WTC11 (cell line): ENCODE measurements at regions not wholly inside any gene's neighbourhood (a gene's known extent, or its start where the extent isn't known, plus 50 kb on each side); places are given as distances from the start of the nearest gene placed in this dataset.

Source experiments
- ATAC-seq: fragments of 200-7000 bp; cut with Tn5 transposase; 2 replicates; pipeline ENCODE4 v1.10.0; 2021; ENCODE audit warnings: mild to moderate bottlenecking, moderate library complexity
- CTCF ChIA-PET: fragments of 300-600 bp; sonication (Branson Sonifier 250); formaldehyde crosslinking; loops from one replicate; lab custom pipeline; 2021; ENCODE audit warnings: antibody characterized with exemption; lab: Charles Lee
- POLR2A ChIA-PET: fragments of 350-600 bp; sonication (Branson Sonifier 250); formaldehyde crosslinking; loops from one replicate; lab custom pipeline; 2021; ENCODE audit warnings: antibody characterized with exemption; lab: Charles Lee
- DNase-seq: peaks from one replicate; pipeline ENCODE4 v3.0.0; 2021; ENCODE audit warnings: low spot score
- H3K27ac Mint-ChIP-seq: 2 replicates; pipeline ENCODE4 v1.8.0; 2021; ENCODE audit warnings: mixed read lengths
- H3K27me3 Mint-ChIP-seq: 2 replicates; pipeline ENCODE4 v1.8.0; 2021; ENCODE audit warnings: low read depth, mild to moderate bottlenecking, moderate library complexity, mixed read lengths
- H3K36me3 Mint-ChIP-seq: 2 replicates; pipeline ENCODE4 v1.8.0; 2021; ENCODE audit warnings: mixed read lengths
- H3K4me1 Mint-ChIP-seq: 2 replicates; pipeline ENCODE4 v1.8.0; 2022; ENCODE audit warnings: mixed read lengths
- H3K4me3 Mint-ChIP-seq: 2 replicates; pipeline ENCODE4 v1.8.0; 2021; ENCODE audit warnings: mild to moderate bottlenecking, moderate library complexity, mixed read lengths
- H3K9me3 Mint-ChIP-seq: 2 replicates; pipeline ENCODE4 v1.8.0; 2021; ENCODE audit warnings: mixed read lengths
- E2F5 ChIP-seq: sonication (generic); formaldehyde crosslinking; IDR thresholded peaks from 2 replicates; pipeline ENCODE4 v1.8.1; 2022; ENCODE audit warnings: mild to moderate bottlenecking, moderate library complexity, missing genetic modification reagents
- FOXK1 ChIP-seq: sonication (generic); formaldehyde crosslinking; IDR thresholded peaks from 2 replicates; pipeline ENCODE4 v1.8.0; 2022; ENCODE audit warnings: mild to moderate bottlenecking, moderate library complexity, missing genetic modification reagents
- NR2C2 ChIP-seq: sonication (generic); formaldehyde crosslinking; IDR thresholded peaks from 2 replicates; pipeline ENCODE4 v1.8.0; 2022; ENCODE audit warnings: mild to moderate bottlenecking, missing genetic modification reagents
- NR3C1 ChIP-seq: sonication (generic); formaldehyde crosslinking; conservative IDR thresholded peaks from 2 replicates; pipeline ENCODE4 v1.8.1; 2023; ENCODE audit warnings: low read depth, mild to moderate bottlenecking, missing genetic modification reagents
- RELA ChIP-seq: sonication (generic); formaldehyde crosslinking; IDR thresholded peaks from 2 replicates; pipeline ENCODE4 v1.8.1; 2022; ENCODE audit warnings: missing genetic modification reagents, mild to moderate bottlenecking, borderline replicate concordance
- SMAD3 ChIP-seq: sonication (generic); formaldehyde crosslinking; IDR thresholded peaks from 2 replicates; pipeline ENCODE4 v1.8.0; 2022; ENCODE audit warnings: missing genetic modification reagents, mild to moderate bottlenecking, borderline replicate concordance
- SOX15 ChIP-seq: fragments of 250-450 bp; sonication (Bioruptor Pico); IDR thresholded peaks from 2 replicates; pipeline ENCODE4 v1.9.0; 2021; ENCODE audit warnings: mild to moderate bottlenecking
- ZBTB43 ChIP-seq: sonication (generic); formaldehyde crosslinking; IDR thresholded peaks from 2 replicates; pipeline ENCODE4 v1.8.1; 2023; ENCODE audit warnings: mild to moderate bottlenecking, missing genetic modification reagents
- ZNF263 ChIP-seq: sonication (generic); formaldehyde crosslinking; IDR thresholded peaks from 2 replicates; pipeline ENCODE4 v1.8.1; 2022; ENCODE audit warnings: low read depth, mild to moderate bottlenecking, moderate library complexity, missing genetic modification reagents
- ZNF281 ChIP-seq: sonication (generic); formaldehyde crosslinking; IDR thresholded peaks from 2 replicates; pipeline ENCODE4 v1.8.0; 2023; ENCODE audit warnings: mild to moderate bottlenecking, missing genetic modification reagents
- ZNF416 ChIP-seq: fragments of 250-450 bp; sonication (Bioruptor Pico); IDR thresholded peaks from 2 replicates; pipeline ENCODE4 v1.9.0; 2021; ENCODE audit warnings: mild to moderate bottlenecking, inconsistent platforms
- TF ChIP-seq, protein P1 (sequence below): sonication (generic); formaldehyde crosslinking; IDR thresholded peaks from 2 replicates; pipeline ENCODE4 v1.8.0; 2023; ENCODE audit warnings: missing genetic modification reagents, mild to moderate bottlenecking, borderline replicate concordance
- TF ChIP-seq, protein P2 (sequence below): sonication (generic); formaldehyde crosslinking; conservative IDR thresholded peaks from 2 replicates; pipeline ENCODE4 v1.8.1; 2022; ENCODE audit warnings: mild to moderate bottlenecking, missing genetic modification reagents
- TF ChIP-seq, protein P3 (sequence below): fragments of 250-450 bp; sonication (Bioruptor Pico); IDR thresholded peaks from 2 replicates; pipeline ENCODE4 v1.9.0; 2021; ENCODE audit warnings: mild to moderate bottlenecking
- TF ChIP-seq, protein P4 (sequence below): sonication (generic); formaldehyde crosslinking; IDR thresholded peaks from 2 replicates; pipeline ENCODE4 v1.8.1; 2023; ENCODE audit warnings: mild to moderate bottlenecking, missing genetic modification reagents, borderline replicate concordance
- TF ChIP-seq, protein P5 (sequence below): fragments of 250-450 bp; sonication (Bioruptor Pico); IDR thresholded peaks from 2 replicates; pipeline ENCODE4 v1.9.0; 2021; ENCODE audit warnings: moderate library complexity, mild to moderate bottlenecking, inconsistent platforms, borderline replicate concordance
- TF ChIP-seq, protein P6 (sequence below): sonication (generic); formaldehyde crosslinking; conservative IDR thresholded peaks from 2 replicates; pipeline ENCODE4 v1.8.1; 2023; ENCODE audit warnings: mild to moderate bottlenecking, low read depth, missing genetic modification reagents, moderate library complexity

DNA sequence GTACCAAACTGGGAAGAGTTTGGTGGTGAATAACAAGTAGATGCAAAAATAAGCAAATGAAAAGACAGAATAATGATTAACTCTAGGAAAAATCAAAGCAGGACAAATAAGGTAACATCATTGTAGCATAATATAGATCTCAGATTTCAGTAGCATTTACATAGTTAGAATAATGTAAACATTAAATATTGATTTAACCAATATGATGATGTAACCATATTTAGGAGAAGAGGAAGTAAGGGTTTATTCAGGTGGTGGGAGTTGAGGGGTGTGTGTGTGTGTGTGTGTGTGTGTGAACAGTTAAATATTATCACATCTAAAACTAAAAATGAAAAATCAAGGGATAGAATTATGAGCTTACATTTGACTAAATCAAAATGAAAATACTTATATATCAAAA, 143.4 kb downstream of the NPR3 start:
- POLR2A ChIA-PET, result no interaction called here
- Mint-ChIP-seq H3K27me3 (peaks cover 18% of the 10 kb centered on the region), H3K4me3 (no peak overlapping the region), H3K4me1 (peaks cover 13% of the 10 kb centered on the region), H3K27ac (no peak overlapping the region), H3K36me3 (peaks cover 19% of the 10 kb centered on the region), H3K9me3 (peaks cover 25% of the 10 kb centered on the region)
- CTCF ChIA-PET, result no interaction called here
- DNase-seq (no peak), ATAC-seq (no peak)
- TF ChIP-seq ZBTB43 (CRISPR knock-in tag) (no peak), ZNF281 (no peak), ZNF416 (no peak), NR3C1 (CRISPR knock-in tag) (no peak), NR2C2 (CRISPR knock-in tag) (no peak), E2F5 (no peak), SMAD3 (CRISPR knock-in tag) (no peak), RELA (CRISPR knock-in tag) (no peak), FOXK1 (CRISPR knock-in tag) (no peak), ZNF263 (no peak), SOX15 (CRISPR knock-in tag) (no peak)
- TF ChIP-seq, protein P1, sequence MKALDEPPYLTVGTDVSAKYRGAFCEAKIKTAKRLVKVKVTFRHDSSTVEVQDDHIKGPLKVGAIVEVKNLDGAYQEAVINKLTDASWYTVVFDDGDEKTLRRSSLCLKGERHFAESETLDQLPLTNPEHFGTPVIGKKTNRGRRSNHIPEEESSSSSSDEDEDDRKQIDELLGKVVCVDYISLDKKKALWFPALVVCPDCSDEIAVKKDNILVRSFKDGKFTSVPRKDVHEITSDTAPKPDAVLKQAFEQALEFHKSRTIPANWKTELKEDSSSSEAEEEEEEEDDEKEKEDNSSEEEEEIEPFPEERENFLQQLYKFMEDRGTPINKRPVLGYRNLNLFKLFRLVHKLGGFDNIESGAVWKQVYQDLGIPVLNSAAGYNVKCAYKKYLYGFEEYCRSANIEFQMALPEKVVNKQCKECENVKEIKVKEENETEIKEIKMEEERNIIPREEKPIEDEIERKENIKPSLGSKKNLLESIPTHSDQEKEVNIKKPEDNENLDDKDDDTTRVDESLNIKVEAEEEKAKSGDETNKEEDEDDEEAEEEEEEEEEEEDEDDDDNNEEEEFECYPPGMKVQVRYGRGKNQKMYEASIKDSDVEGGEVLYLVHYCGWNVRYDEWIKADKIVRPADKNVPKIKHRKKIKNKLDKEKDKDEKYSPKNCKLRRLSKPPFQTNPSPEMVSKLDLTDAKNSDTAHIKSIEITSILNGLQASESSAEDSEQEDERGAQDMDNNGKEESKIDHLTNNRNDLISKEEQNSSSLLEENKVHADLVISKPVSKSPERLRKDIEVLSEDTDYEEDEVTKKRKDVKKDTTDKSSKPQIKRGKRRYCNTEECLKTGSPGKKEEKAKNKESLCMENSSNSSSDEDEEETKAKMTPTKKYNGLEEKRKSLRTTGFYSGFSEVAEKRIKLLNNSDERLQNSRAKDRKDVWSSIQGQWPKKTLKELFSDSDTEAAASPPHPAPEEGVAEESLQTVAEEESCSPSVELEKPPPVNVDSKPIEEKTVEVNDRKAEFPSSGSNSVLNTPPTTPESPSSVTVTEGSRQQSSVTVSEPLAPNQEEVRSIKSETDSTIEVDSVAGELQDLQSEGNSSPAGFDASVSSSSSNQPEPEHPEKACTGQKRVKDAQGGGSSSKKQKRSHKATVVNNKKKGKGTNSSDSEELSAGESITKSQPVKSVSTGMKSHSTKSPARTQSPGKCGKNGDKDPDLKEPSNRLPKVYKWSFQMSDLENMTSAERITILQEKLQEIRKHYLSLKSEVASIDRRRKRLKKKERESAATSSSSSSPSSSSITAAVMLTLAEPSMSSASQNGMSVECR (CRISPR knock-in tag), result no peak
- TF ChIP-seq, protein P2, sequence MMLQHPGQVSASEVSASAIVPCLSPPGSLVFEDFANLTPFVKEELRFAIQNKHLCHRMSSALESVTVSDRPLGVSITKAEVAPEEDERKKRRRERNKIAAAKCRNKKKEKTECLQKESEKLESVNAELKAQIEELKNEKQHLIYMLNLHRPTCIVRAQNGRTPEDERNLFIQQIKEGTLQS (CRISPR knock-in tag), result no peak
- TF ChIP-seq, protein P3, sequence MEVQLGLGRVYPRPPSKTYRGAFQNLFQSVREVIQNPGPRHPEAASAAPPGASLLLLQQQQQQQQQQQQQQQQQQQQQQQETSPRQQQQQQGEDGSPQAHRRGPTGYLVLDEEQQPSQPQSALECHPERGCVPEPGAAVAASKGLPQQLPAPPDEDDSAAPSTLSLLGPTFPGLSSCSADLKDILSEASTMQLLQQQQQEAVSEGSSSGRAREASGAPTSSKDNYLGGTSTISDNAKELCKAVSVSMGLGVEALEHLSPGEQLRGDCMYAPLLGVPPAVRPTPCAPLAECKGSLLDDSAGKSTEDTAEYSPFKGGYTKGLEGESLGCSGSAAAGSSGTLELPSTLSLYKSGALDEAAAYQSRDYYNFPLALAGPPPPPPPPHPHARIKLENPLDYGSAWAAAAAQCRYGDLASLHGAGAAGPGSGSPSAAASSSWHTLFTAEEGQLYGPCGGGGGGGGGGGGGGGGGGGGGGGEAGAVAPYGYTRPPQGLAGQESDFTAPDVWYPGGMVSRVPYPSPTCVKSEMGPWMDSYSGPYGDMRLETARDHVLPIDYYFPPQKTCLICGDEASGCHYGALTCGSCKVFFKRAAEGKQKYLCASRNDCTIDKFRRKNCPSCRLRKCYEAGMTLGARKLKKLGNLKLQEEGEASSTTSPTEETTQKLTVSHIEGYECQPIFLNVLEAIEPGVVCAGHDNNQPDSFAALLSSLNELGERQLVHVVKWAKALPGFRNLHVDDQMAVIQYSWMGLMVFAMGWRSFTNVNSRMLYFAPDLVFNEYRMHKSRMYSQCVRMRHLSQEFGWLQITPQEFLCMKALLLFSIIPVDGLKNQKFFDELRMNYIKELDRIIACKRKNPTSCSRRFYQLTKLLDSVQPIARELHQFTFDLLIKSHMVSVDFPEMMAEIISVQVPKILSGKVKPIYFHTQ (CRISPR knock-in tag), result no peak
- TF ChIP-seq, protein P4, sequence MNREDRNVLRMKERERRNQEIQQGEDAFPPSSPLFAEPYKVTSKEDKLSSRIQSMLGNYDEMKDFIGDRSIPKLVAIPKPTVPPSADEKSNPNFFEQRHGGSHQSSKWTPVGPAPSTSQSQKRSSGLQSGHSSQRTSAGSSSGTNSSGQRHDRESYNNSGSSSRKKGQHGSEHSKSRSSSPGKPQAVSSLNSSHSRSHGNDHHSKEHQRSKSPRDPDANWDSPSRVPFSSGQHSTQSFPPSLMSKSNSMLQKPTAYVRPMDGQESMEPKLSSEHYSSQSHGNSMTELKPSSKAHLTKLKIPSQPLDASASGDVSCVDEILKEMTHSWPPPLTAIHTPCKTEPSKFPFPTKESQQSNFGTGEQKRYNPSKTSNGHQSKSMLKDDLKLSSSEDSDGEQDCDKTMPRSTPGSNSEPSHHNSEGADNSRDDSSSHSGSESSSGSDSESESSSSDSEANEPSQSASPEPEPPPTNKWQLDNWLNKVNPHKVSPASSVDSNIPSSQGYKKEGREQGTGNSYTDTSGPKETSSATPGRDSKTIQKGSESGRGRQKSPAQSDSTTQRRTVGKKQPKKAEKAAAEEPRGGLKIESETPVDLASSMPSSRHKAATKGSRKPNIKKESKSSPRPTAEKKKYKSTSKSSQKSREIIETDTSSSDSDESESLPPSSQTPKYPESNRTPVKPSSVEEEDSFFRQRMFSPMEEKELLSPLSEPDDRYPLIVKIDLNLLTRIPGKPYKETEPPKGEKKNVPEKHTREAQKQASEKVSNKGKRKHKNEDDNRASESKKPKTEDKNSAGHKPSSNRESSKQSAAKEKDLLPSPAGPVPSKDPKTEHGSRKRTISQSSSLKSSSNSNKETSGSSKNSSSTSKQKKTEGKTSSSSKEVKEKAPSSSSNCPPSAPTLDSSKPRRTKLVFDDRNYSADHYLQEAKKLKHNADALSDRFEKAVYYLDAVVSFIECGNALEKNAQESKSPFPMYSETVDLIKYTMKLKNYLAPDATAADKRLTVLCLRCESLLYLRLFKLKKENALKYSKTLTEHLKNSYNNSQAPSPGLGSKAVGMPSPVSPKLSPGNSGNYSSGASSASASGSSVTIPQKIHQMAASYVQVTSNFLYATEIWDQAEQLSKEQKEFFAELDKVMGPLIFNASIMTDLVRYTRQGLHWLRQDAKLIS (CRISPR knock-in tag), result no peak
- TF ChIP-seq, protein P5, sequence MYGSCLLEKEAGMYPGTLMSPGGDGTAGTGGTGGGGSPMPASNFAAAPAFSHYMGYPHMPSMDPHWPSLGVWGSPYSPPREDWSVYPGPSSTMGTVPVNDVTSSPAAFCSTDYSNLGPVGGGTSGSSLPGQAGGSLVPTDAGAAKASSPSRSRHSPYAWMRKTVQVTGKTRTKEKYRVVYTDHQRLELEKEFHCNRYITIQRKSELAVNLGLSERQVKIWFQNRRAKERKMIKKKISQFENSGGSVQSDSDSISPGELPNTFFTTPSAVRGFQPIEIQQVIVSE (CRISPR knock-in tag), result no peak
- TF ChIP-seq, protein P6, sequence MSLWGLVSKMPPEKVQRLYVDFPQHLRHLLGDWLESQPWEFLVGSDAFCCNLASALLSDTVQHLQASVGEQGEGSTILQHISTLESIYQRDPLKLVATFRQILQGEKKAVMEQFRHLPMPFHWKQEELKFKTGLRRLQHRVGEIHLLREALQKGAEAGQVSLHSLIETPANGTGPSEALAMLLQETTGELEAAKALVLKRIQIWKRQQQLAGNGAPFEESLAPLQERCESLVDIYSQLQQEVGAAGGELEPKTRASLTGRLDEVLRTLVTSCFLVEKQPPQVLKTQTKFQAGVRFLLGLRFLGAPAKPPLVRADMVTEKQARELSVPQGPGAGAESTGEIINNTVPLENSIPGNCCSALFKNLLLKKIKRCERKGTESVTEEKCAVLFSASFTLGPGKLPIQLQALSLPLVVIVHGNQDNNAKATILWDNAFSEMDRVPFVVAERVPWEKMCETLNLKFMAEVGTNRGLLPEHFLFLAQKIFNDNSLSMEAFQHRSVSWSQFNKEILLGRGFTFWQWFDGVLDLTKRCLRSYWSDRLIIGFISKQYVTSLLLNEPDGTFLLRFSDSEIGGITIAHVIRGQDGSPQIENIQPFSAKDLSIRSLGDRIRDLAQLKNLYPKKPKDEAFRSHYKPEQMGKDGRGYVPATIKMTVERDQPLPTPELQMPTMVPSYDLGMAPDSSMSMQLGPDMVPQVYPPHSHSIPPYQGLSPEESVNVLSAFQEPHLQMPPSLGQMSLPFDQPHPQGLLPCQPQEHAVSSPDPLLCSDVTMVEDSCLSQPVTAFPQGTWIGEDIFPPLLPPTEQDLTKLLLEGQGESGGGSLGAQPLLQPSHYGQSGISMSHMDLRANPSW (CRISPR knock-in tag), result no peak
